ENCODE measurements at regions not wholly inside any gene's neighbourhood (a gene's known extent, or its start where the extent isn't known, plus 50 kb on each side); places are given as distances from the start of the nearest gene placed in this dataset.
"Not testable (repeated sequence)": the region's sequence is repeated elsewhere in the genome, so short reads cannot be mapped to it uniquely, and the experiment has no call there.

- DNase-seq (ENCODE audit: low spot score) = no peak
Observed at GRCh38 chr17:33562792-33563191, 269.7 kb upstream of the ASIC2 start.

- no peak for DNase-seq (ENCODE audit: low spot score)
Observed at GRCh38 chr17:33564146-33564545, 271.1 kb upstream of the ASIC2 start.

- DNase-seq (ENCODE audit: low spot score) = no peak
Observed at GRCh38 chr17:33567223-33567622, 274.1 kb upstream of the ASIC2 start.

GRCh38 chr17:33572615-33573014 is 279.5 kb upstream of the ASIC2 start:
- DNase-seq (ENCODE audit: low spot score) = no peak

GRCh38 chr17:33574942-33575445 is 281.9 kb upstream of the ASIC2 start:
- DNase-seq (ENCODE audit: low spot score) = no peak

- DNase-seq (ENCODE audit: low spot score) = not testable (repeated sequence)
Observed at GRCh38 chr17:33579740-33580139, 286.6 kb upstream of the ASIC2 start.

- DNase-seq (ENCODE audit: low spot score) = no peak
Observed at GRCh38 chr17:33580215-33580614, 287.1 kb upstream of the ASIC2 start.

GRCh38 chr17:33582661-33583060 is 289.6 kb upstream of the ASIC2 start:
- no peak for DNase-seq (ENCODE audit: low spot score)

GRCh38 chr17:33583518-33584417 is 290.7 kb upstream of the ASIC2 start:
- DNase-seq (ENCODE audit: low spot score) = no peak

- no peak for DNase-seq (ENCODE audit: low spot score)
Observed at GRCh38 chr17:33593991-33594390, 300.9 kb upstream of the ASIC2 start.

GRCh38 chr17:33595828-33596227 is 302.7 kb upstream of the ASIC2 start:
- DNase-seq (ENCODE audit: low spot score) = no peak

GRCh38 chr17:33596899-33597298 is 303.8 kb upstream of the ASIC2 start:
- DNase-seq (ENCODE audit: low spot score) = no peak

- DNase-seq (ENCODE audit: low spot score) = no peak
Observed at GRCh38 chr17:33598797-33599196, 305.7 kb upstream of the ASIC2 start.

GRCh38 chr17:33602981-33603380 is 309.9 kb upstream of the ASIC2 start:
- DNase-seq (ENCODE audit: low spot score) = no peak

- DNase-seq (ENCODE audit: low spot score) = no peak
Observed at GRCh38 chr17:33603789-33604188, 310.7 kb upstream of the ASIC2 start.

- DNase-seq (ENCODE audit: low spot score) = no peak
Observed at GRCh38 chr17:33611532-33611931, 318.4 kb upstream of the ASIC2 start.

GRCh38 chr17:33615861-33616260 is 322.8 kb upstream of the ASIC2 start:
- no peak for DNase-seq (ENCODE audit: low spot score)

- DNase-seq (ENCODE audit: low spot score) = no peak
Observed at GRCh38 chr17:33623841-33624240, 330.7 kb upstream of the ASIC2 start.

- no peak for DNase-seq (ENCODE audit: low spot score)
Observed at GRCh38 chr17:33628500-33629346, 335.6 kb upstream of the ASIC2 start.

GRCh38 chr17:33633446-33633845 is 340.4 kb upstream of the ASIC2 start:
- DNase-seq (ENCODE audit: low spot score) = no peak

GRCh38 chr17:33637534-33637933 is 344.4 kb upstream of the ASIC2 start:
- DNase-seq (ENCODE audit: low spot score) = no peak

- no peak for DNase-seq (ENCODE audit: low spot score)
Observed at GRCh38 chr17:33639103-33639880, 346.2 kb upstream of the ASIC2 start.

Data from hematopoietic multipotent progenitor cell treated with erythropoietin and hydrocortisone succinate and interleukin-3 and kit ligand, for 17 days (in vitro differentiated cells).